Breast epithelium (tissue), 4 donors: ENCODE measurements at regions not wholly inside any gene's neighbourhood (a gene's known extent, or its start where the extent isn't known, plus 50 kb on each side); places are given as distances from the start of the nearest gene placed in this dataset.

Experiments used
- DNase-seq, 2 donors: peaks; one replicate each; pipeline ENCODE4 v3.0.0-alpha.2; 2019; ENCODE audit warnings: low spot score in 2 of 2
- H3K27ac ChIP-seq, 2 donors: fragments of 200-600 bp; sonication (generic) in 1 of 2; one replicate each; pipeline ENCODE4 v1.5.1; 2016 to 2019; ENCODE audit warnings: mild to moderate bottlenecking in 1 of 2
- H3K27me3 ChIP-seq, 2 donors: fragments of 200-600 bp; sonication (generic) in 1 of 2; one replicate each; pipeline versions ENCODE4 v1.5.1 to v1.6.0; 2017 to 2019; ENCODE audit warnings: control low read depth in 1 of 2, mild to moderate bottlenecking in 1 of 2
- H3K36me3 ChIP-seq: fragments of 200-600 bp; one replicate; pipeline ENCODE4 v1.5.1; 2019
- H3K4me1 ChIP-seq, 2 donors: fragments of 200-600 bp; sonication (generic); one replicate each; pipeline ENCODE4 v1.5.1; 2016 to 2019; ENCODE audit warnings: control low read depth in 1 of 2
- H3K4me3 ChIP-seq, 3 donors: fragments of 200-600 bp; sonication (generic); 1 replicate in 2 of 3; 2 replicates in 1 of 3; pipeline ENCODE4 v1.5.1; 2016 to 2019; ENCODE audit warnings: mild to moderate bottlenecking in 3 of 3, moderate library complexity in 2 of 3
- H3K9me3 ChIP-seq, 2 donors: fragments of 200-600 bp; sonication (generic) in 1 of 2; one replicate each; pipeline ENCODE4 v1.5.1; 2016 to 2019; ENCODE audit warnings: control low read depth in 1 of 2
- POLR2A ChIP-seq: fragments of 450-650 bp; IDR thresholded peaks from one replicate; pipeline ENCODE4 v1.6.1; 2016; ENCODE audit warnings: antibody characterized with exemption, mild to moderate bottlenecking, moderate library complexity
- POLR2AphosphoS5 ChIP-seq, 3 donors: sonication (generic); formaldehyde crosslinking; IDR thresholded peaks; one replicate each; pipeline ENCODE4 v1.6.1; 2017; ENCODE audit warnings: antibody characterized with exemption in 3 of 3
- intact Hi-C: fragments of 100-400 bp; cut with DNase I; formaldehyde crosslinking; loops from one replicate; pipeline ENCODE4 v1.15.1; 2023; ENCODE audit warnings: low total_unique reads
- TF ChIP-seq, protein P1 (sequence below), 3 donors: fragments of 450-650 bp; IDR thresholded peaks; one replicate each; pipeline ENCODE4 v1.5.1; 2016 to 2017; ENCODE audit warnings: antibody characterized with exemption in 3 of 3, mild to moderate bottlenecking in 3 of 3, moderate library complexity in 3 of 3

DNA sequence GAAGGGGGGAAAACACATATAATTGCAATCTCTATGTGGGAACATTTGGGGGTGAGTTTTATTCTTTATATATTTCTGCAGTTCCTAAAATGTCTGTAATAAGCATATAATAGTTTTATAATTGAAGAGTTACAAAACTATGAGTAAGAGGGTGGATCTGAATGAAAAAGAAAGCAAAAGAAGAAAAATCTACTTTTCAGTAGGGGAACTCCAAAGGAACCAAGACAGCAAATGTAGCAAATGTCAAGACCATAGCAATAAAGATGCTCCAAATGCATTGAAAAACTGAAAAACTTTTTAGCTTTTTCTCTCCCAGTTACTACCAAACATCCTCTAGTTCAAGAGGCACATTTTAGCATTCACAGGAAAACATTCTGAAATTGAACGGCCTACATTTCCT is 434.8 kb downstream of the LMO4 start:
- DNase-seq, result no peak
- no peaks in the 10 kb centered on the region for H3K9me3 ChIP-seq
- intact Hi-C loops, result no loop called here

DNA sequence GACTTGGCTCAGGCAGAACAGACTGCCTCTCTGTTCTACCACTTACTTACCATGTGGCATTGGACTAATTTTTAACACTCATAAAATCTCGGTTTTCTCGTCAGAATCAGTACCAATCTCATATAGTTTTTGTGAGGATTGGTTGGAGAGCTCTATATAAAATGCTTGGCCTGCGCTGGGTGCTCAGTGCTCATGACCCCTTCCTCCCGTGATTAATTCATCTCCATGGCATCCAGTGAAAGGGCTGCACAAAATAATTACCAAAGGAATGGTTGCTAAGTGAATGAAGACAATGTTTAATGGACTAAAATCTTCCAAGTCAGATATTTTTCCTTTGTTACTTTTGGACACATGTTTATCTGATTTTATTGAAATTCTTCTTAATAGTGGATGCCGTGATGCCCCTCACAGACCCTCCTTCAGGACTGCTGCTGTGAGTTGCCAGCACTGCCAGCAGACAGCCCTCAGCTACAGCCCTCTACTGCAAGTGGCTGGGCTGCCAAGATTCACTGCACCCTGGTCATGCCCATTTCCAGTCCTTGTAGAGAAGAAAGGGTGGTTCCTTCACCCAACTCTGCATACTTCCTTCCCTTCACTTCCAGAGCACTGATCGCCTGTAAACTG is 436.5 kb downstream of the LMO4 start:
- TF ChIP-seq, protein P1, sequence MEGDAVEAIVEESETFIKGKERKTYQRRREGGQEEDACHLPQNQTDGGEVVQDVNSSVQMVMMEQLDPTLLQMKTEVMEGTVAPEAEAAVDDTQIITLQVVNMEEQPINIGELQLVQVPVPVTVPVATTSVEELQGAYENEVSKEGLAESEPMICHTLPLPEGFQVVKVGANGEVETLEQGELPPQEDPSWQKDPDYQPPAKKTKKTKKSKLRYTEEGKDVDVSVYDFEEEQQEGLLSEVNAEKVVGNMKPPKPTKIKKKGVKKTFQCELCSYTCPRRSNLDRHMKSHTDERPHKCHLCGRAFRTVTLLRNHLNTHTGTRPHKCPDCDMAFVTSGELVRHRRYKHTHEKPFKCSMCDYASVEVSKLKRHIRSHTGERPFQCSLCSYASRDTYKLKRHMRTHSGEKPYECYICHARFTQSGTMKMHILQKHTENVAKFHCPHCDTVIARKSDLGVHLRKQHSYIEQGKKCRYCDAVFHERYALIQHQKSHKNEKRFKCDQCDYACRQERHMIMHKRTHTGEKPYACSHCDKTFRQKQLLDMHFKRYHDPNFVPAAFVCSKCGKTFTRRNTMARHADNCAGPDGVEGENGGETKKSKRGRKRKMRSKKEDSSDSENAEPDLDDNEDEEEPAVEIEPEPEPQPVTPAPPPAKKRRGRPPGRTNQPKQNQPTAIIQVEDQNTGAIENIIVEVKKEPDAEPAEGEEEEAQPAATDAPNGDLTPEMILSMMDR (IDR thresholded peaks at IDR 0.05), result no peak
- DNase-seq, result no peak
- Histone ChIP-seq H3K9me3 (no peaks in the 10 kb centered on the region), H3K4me1 (no peaks in the 10 kb centered on the region), H3K27ac (peak overlapping the region in 1 of 2 donors; percentile 71), H3K27me3 (no peaks in the 10 kb centered on the region), H3K36me3 (no peaks in the 10 kb centered on the region), H3K4me3 (no peak overlapping the region)
- intact Hi-C loops, result no loop called here

More for the DNA sequence above, 434.8 kb downstream of the LMO4 start:
- no peaks in the 10 kb centered on the region for H3K36me3 ChIP-seq
- TF ChIP-seq POLR2A (no peak), POLR2AphosphoS5 (IDR thresholded peaks at IDR 0.05) (no peak)
- TF ChIP-seq, protein P1 (IDR thresholded peaks at IDR 0.05), result no peak
- H3K27ac ChIP-seq, result no peak overlapping the region
- H3K4me3 ChIP-seq, result no peak overlapping the region
- no peaks in the 10 kb centered on the region for H3K4me1 ChIP-seq
- no peaks in the 10 kb centered on the region for H3K27me3 ChIP-seq

DNA sequence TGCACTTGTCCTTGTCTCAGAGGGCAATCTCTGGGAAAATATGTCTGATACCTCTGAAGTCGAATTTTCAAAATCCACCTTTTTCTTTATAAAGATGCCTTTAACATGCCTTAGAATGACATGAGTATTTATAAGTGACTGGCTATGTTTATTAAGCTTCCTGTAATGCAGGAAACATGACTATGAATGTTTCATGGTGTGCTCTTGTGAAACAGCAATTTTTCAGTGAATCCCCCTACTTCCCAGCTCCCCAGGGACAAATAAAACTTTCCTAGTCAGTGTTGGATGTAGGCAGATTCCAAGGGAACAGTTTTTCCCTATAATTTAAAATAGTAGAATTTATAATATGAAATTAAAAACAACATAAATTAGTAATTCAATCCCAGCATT is 437.0 kb downstream of the LMO4 start:
- no peak for DNase-seq
- no peaks in the 10 kb centered on the region for H3K27me3 ChIP-seq
- H3K9me3 ChIP-seq, result no peaks in the 10 kb centered on the region
- H3K4me1 ChIP-seq, result no peaks in the 10 kb centered on the region
- H3K27ac ChIP-seq, result peak overlapping the region in 1 of 2 donors; percentile 71
- TF ChIP-seq POLR2AphosphoS5 (IDR thresholded peaks at IDR 0.05) (no peak), POLR2A (no peak)
- TF ChIP-seq, protein P1 (IDR thresholded peaks at IDR 0.05), result no peak
- no peaks in the 10 kb centered on the region for H3K36me3 ChIP-seq
- H3K4me3 ChIP-seq, result no peak overlapping the region
- intact Hi-C loops, result no loop called here

DNA sequence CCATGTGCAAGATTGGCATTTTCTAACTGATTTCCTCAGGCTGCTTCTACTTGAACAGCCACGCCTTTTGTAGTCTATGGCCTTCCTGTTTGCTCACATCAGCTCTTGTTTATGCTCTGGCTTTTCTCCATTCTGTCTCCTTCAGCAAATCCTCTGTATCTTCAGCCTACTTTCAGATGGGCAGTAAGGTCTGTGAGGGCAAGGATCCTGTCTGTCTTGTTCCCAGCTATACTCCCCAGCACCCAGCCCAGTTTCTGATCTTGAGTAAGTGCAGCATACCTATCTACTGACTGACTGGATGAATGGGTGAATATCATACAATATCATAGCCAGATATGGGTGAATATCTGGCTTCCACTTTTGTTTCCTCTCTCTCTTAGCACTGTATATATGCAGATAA is 438.1 kb downstream of the LMO4 start:
- H3K9me3 ChIP-seq, result no peaks in the 10 kb centered on the region
- no peaks in the 10 kb centered on the region for H3K4me1 ChIP-seq
- no peaks in the 10 kb centered on the region for H3K36me3 ChIP-seq
- no peak overlapping the region for H3K4me3 ChIP-seq
- TF ChIP-seq, protein P1 (IDR thresholded peaks at IDR 0.05), result no peak
- TF ChIP-seq POLR2AphosphoS5 (IDR thresholded peaks at IDR 0.05) (no peak), POLR2A (no peak)
- intact Hi-C loops, result no loop called here
- no peaks in the 10 kb centered on the region for H3K27me3 ChIP-seq
- H3K27ac ChIP-seq, result no peak overlapping the region
- DNase-seq, result no peak

DNA sequence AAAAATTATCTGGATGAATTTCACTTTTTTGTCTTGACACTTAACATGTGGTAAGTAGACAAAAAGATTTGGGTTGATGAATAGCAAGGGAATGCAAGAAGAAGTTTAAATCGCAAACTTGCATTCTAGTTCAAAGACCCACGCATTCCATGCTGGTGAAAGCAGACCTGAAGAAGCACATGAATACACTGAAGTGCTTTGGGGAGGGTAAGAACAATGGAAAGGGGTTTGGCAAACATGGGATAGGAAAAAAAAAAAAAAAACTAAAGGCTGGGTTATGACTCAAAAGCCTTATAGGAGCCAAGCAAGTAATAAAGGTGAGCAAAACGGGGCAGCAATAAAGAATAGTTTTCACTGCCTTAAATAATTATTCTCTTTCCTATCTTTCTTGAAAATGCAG is 450.2 kb downstream of the LMO4 start:
- Histone ChIP-seq H3K36me3 (no peaks in the 10 kb centered on the region), H3K4me3 (no peak overlapping the region), H3K27ac (no peak overlapping the region), H3K4me1 (no peaks in the 10 kb centered on the region), H3K9me3 (no peaks in the 10 kb centered on the region), H3K27me3 (no peaks in the 10 kb centered on the region)
- no peak for DNase-seq
- TF ChIP-seq, protein P1 (IDR thresholded peaks at IDR 0.05), result no peak
- TF ChIP-seq POLR2A (no peak), POLR2AphosphoS5 (IDR thresholded peaks at IDR 0.05) (no peak)
- intact Hi-C loops, result no loop called here
